ENCODE measurements at regions not wholly inside any gene's neighbourhood (a gene's known extent, or its start where the extent isn't known, plus 50 kb on each side); places are given as distances from the start of the nearest gene placed in this dataset.

DNA sequence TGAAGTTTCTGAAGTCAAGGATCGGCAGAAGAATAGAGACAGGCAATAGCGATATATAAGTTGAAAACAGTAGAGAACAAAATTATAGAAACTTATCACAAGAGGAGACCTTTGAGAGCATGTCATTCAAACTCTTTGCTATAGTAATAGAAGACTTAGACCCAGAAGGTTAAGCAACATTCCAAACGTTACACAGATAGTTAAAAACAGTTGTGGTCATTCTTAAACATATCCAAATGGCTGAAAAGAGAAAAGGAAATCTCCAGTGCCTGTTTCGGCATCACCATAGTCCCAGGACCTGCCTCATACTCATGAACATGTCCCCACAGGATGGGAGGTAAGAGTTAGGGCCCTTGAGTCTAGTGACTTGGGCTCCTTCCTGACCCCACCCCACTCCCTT lies 258.1 kb upstream of the NOCT start:
- no peak for TF ChIP-seq CTCF (conservative IDR thresholded peaks at IDR 0.05 in 1 of 2, IDR thresholded peaks at IDR 0.05 in 1 of 2; ENCODE audit: extremely low read depth in 1 of 2, insufficient read depth in 1 of 2, low read depth in 1 of 2, low read length in 2 of 2)
- no peak for TF ChIP-seq EZH2 (IDR thresholded peaks at IDR 0.05; ENCODE audit: borderline replicate concordance, low read length)
